ENCODE measurements at regions not wholly inside any gene's neighbourhood (a gene's known extent, or its start where the extent isn't known, plus 50 kb on each side); places are given as distances from the start of the nearest gene placed in this dataset.

GRCh38 chr3:70471464-70472342 is 159.3 kb upstream of the MDFIC2 start:
- H3K9me2 ChIP-seq (replicated peaks; ENCODE audit: control insufficient read depth, low read length), result no peaks in the 10 kb centered on the region
- H3K27ac ChIP-seq (ENCODE audit: low read depth, low read length), result no peak overlapping the region

DNA sequence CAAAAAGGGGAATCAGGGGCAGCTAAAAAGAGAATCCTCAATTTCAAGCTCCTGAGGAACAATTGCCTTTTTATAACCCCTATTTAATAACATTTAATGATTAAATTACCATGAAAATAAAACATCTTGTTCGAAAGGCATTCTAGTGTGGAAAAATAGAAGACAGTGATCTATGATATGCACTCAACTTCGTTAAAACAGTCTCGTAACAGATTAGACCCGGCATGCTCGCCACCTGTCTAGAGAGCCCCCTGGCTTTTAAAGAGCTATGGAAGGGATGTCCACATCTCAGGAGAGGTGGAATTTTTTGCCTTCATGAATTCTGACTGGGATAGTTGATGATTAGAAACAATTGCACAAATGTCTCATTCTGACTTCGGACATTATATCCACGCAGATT is 153.7 kb upstream of the MDFIC2 start:
- H3K4me1 ChIP-seq (ENCODE audit: control insufficient read depth, low read length), result no peaks in the 10 kb centered on the region
- no peaks in the 10 kb centered on the region for H4K20me1 ChIP-seq (ENCODE audit: control insufficient read depth, insufficient read depth, low read depth, low read length)
- H3K36me3 ChIP-seq (ENCODE audit: control insufficient read depth, low read length), result no peaks in the 10 kb centered on the region
- H3K9me3 ChIP-seq (ENCODE audit: control insufficient read depth, insufficient read depth, low read length), result no peaks in the 10 kb centered on the region
- no peaks in the 10 kb centered on the region for H3K27me3 ChIP-seq (ENCODE audit: control insufficient read depth, low read length)
- H3K4me3 ChIP-seq (ENCODE audit: low read length), result no peak overlapping the region
- no peaks in the 10 kb centered on the region for H3K79me2 ChIP-seq (ENCODE audit: control insufficient read depth, low read length)
- no peak overlapping the region for H3K4me2 ChIP-seq (ENCODE audit: low read length)
- H3K9me2 ChIP-seq (replicated peaks; ENCODE audit: control insufficient read depth, low read length), result no peaks in the 10 kb centered on the region
- H3F3A ChIP-seq (ENCODE audit: control insufficient read depth, insufficient read depth), result no peaks in the 10 kb centered on the region
- no peak for TF ChIP-seq EZH2phosphoT487 (IDR thresholded peaks at IDR 0.05; ENCODE audit: borderline replicate concordance, low read length)
- TF ChIP-seq, protein P1, sequence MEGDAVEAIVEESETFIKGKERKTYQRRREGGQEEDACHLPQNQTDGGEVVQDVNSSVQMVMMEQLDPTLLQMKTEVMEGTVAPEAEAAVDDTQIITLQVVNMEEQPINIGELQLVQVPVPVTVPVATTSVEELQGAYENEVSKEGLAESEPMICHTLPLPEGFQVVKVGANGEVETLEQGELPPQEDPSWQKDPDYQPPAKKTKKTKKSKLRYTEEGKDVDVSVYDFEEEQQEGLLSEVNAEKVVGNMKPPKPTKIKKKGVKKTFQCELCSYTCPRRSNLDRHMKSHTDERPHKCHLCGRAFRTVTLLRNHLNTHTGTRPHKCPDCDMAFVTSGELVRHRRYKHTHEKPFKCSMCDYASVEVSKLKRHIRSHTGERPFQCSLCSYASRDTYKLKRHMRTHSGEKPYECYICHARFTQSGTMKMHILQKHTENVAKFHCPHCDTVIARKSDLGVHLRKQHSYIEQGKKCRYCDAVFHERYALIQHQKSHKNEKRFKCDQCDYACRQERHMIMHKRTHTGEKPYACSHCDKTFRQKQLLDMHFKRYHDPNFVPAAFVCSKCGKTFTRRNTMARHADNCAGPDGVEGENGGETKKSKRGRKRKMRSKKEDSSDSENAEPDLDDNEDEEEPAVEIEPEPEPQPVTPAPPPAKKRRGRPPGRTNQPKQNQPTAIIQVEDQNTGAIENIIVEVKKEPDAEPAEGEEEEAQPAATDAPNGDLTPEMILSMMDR (IDR thresholded peaks at IDR 0.05; ENCODE audit: low read depth, low read length, poor library complexity, severe bottlenecking), result no peak
- H3K27ac ChIP-seq (ENCODE audit: low read depth, low read length), result no peak overlapping the region

More at GRCh38 chr3:70471464-70472342, 159.3 kb upstream of the MDFIC2 start:
- Histone ChIP-seq H3F3A (ENCODE audit: control insufficient read depth, insufficient read depth) (no peaks in the 10 kb centered on the region), H3K4me3 (ENCODE audit: low read length) (no peak overlapping the region), H4K20me1 (ENCODE audit: control insufficient read depth, insufficient read depth, low read depth, low read length) (no peaks in the 10 kb centered on the region), H3K79me2 (ENCODE audit: control insufficient read depth, low read length) (no peaks in the 10 kb centered on the region), H3K4me2 (ENCODE audit: low read length) (no peak overlapping the region), H3K9me3 (ENCODE audit: control insufficient read depth, insufficient read depth, low read length) (no peaks in the 10 kb centered on the region), H3K4me1 (ENCODE audit: control insufficient read depth, low read length) (no peaks in the 10 kb centered on the region), H3K36me3 (ENCODE audit: control insufficient read depth, low read length) (no peaks in the 10 kb centered on the region), H3K27me3 (ENCODE audit: control insufficient read depth, low read length) (no peaks in the 10 kb centered on the region)
- TF ChIP-seq, protein P1 (IDR thresholded peaks at IDR 0.05; ENCODE audit: low read depth, low read length, poor library complexity, severe bottlenecking), result no peak
- TF ChIP-seq EZH2phosphoT487 (IDR thresholded peaks at IDR 0.05; ENCODE audit: borderline replicate concordance, low read length), result no peak

- TF ChIP-seq, protein P1 (IDR thresholded peaks at IDR 0.05; ENCODE audit: low read depth, low read length, poor library complexity, severe bottlenecking), result no peak
- no peak for TF ChIP-seq EZH2phosphoT487 (IDR thresholded peaks at IDR 0.05; ENCODE audit: borderline replicate concordance, low read length)
- Histone ChIP-seq H3K4me2 (ENCODE audit: low read length) (no peak overlapping the region), H3K27me3 (ENCODE audit: control insufficient read depth, low read length) (no peaks in the 10 kb centered on the region), H3K9me3 (ENCODE audit: control insufficient read depth, insufficient read depth, low read length) (no peaks in the 10 kb centered on the region), H3K36me3 (ENCODE audit: control insufficient read depth, low read length) (no peaks in the 10 kb centered on the region), H3K4me1 (ENCODE audit: control insufficient read depth, low read length) (no peaks in the 10 kb centered on the region), H3K79me2 (ENCODE audit: control insufficient read depth, low read length) (no peaks in the 10 kb centered on the region), H3K27ac (ENCODE audit: low read depth, low read length) (no peak overlapping the region), H3K4me3 (ENCODE audit: low read length) (no peak overlapping the region), H3F3A (ENCODE audit: control insufficient read depth, insufficient read depth) (no peaks in the 10 kb centered on the region), H3K9me2 (replicated peaks; ENCODE audit: control insufficient read depth, low read length) (no peaks in the 10 kb centered on the region), H4K20me1 (ENCODE audit: control insufficient read depth, insufficient read depth, low read depth, low read length) (no peaks in the 10 kb centered on the region)
These were observed 152.4 kb upstream of the MDFIC2 start for GRCh38 chr3:70464876-70465275.

Measured in DOHH2 (cell line).